Left colon (tissue), 2 donors: ENCODE measurements at regions not wholly inside any gene's neighbourhood (a gene's known extent, or its start where the extent isn't known, plus 50 kb on each side); places are given as distances from the start of the nearest gene placed in this dataset.
"Not testable (repeated sequence)": the region's sequence is repeated elsewhere in the genome, so short reads cannot be mapped to it uniquely, and the experiment has no call there.

Experiments used
- ATAC-seq: fragments of 200-7000 bp; cut with Tn5 transposase; one replicate; pipeline ENCODE4 v1.9.1; 2020; ENCODE audit warnings: mild to moderate bottlenecking, moderate library complexity
- DNase-seq, 2 donors: peaks; one replicate each; pipeline ENCODE4 v3.0.0-alpha.2; 2020
- intact Hi-C, 2 donors: fragments of 100-400 bp; cut with DNase I in 1 of 2; cut with micrococcal nuclease in 1 of 2; formaldehyde crosslinking; loops; one replicate each; pipeline versions ENCODE4 v1.11.2 to v1.14.0; 2022; cut with DNase I, micrococcal nuclease
- donor health status: DM: no; HTN: no; CAD: no.
- donor health status: DM: yes; HTN: yes; CAD: no.

DNA sequence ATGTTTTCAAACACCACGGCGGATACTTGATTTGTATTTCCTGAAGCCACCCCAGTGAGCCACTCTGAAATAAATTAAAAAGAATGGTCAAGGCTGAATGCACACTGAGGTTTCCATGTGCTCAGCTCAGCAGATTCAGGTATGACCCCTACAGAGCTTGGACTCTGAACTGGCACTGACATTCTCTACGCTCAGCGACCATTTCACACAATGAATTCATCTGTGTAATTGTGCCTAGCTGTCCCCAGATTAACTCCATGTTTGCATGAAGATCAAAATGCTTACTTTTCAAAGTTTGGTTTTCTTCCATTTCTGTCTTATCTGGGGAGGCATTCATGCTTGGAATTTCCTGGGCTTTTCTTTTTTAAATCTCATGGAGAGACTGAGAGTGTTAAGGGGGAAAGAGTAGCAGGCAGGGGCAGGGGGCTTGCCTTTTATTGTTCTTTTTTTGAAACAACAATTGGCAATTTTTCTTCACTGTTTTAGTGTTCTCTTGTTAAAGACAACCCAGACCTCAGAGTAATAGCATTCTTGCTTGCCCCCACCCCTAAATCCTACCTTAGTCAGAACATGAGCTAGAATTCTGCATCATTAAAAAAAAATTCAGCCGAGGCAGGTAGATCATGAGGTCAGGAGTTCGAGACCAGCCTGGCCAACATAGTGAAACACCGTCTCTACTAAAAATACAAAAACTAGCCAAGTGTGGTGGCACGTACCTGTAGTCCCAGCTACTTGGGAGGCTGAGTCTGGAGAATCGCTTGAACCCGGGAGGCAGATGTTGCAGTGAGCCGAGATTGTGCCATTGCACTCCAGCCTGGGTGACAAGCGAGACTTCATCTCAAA, 85.5 kb upstream of the HNF1B start:
- intact Hi-C loops, result no loop called here
- DNase-seq, result no peak

GRCh38 chr17:37829592-37830123, 84.8 kb upstream of the HNF1B start:
- ATAC-seq, result no peak
- DNase-seq, result no peak
- intact Hi-C loops, result no loop called here

More for the DNA sequence above, 85.5 kb upstream of the HNF1B start:
- no peak for ATAC-seq

GRCh38 chr17:37828651-37829124, 83.8 kb upstream of the HNF1B start:
- DNase-seq, result peak in 1 of 2 donors; percentile 31
- ATAC-seq, result no peak
- intact Hi-C loops, result no loop called here

DNA sequence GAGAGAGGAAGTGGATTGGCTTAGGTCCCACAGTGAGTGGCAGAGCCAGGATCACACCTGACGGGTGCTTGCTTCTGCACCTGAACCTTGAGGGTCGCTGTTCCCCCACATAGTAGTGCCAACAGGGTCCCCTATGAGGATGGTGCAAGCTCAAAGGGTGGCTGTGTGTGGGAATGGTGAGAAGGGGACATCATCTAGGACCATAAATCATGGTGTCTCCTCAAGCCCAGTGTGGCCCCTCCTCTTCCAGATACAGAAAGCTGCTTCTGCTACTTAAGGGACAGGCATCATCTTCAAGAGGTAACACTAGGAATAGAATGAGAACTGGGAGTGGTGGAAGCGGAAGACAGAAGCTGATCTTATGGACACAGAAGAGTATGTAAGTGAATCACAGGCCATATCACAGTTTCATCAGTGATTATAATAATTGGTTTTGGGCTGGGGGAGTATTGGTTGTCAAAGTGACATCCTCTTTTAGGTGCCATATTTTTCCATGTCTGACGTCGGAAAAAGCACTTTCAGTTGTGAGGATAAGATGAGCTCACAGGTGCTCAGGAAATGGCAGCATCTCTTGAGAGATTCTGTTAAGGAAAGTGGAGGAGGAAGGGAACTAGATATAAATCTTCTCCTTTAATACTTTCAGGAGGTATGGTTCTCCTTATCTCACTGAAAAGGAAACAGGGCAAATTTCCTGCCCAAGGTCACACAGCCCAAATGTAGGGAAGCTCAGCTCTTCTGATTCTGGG, 83.2 kb upstream of the HNF1B start:
- DNase-seq (no peak), ATAC-seq (no peak)
- intact Hi-C loops, result no loop called here

- ATAC-seq (no peak), DNase-seq (peak in 1 of 2 donors; percentile 21)
Measured at GRCh38 chr17:37826497-37827430, 81.9 kb upstream of the HNF1B start.

DNA sequence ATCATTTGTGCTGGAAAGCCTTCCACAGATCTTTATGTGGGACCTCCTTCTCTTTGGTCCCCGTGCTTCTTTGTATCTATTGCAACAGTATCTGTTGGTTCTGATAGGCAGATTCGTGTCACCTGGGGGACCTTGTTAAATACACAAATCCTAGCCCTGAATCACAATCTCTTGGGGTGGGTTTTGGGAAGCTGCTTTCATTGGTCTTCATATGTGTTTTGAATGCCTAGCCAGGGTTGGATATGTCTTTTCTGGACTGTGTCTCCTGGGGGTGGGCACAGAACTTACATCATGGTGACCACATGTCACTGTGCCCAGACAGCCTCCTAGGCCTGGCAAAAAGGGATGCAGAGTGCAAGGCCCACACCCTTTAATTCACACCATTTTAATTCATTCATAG, 81.0 kb upstream of the HNF1B start:
- intact Hi-C loops, result no loop called here
- ATAC-seq, result no peak

More at GRCh38 chr17:37826497-37827430, 81.9 kb upstream of the HNF1B start:
- intact Hi-C loops, result no loop called here

GRCh38 chr17:37824534-37825485, 80.0 kb upstream of the HNF1B start:
- DNase-seq (no peak), ATAC-seq (no peak)
- intact Hi-C loops, result no loop called here

More for the DNA sequence above, 81.0 kb upstream of the HNF1B start:
- DNase-seq, result no peak

DNA sequence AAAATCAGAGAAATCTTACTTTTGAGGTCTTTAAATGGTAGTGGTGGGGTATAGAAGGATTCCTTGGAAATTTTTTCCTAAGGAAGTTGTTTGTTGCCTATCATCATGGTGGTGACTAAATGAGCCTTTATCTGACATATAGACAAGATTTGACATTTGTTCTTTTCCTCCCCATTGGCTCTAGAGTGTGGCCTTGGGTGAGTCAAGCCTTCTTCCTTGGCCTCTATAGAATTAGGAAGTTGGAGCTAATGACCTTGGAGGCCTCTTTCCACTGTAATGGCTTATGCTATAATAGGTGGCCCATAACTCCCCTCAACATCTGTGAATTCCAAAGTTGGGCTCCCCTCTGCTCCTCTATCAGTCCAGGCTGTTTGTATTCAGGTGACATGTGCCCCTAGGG, 79.1 kb upstream of the HNF1B start:
- no peak for ATAC-seq
- intact Hi-C loops, result no loop called here
- no peak for DNase-seq

DNA sequence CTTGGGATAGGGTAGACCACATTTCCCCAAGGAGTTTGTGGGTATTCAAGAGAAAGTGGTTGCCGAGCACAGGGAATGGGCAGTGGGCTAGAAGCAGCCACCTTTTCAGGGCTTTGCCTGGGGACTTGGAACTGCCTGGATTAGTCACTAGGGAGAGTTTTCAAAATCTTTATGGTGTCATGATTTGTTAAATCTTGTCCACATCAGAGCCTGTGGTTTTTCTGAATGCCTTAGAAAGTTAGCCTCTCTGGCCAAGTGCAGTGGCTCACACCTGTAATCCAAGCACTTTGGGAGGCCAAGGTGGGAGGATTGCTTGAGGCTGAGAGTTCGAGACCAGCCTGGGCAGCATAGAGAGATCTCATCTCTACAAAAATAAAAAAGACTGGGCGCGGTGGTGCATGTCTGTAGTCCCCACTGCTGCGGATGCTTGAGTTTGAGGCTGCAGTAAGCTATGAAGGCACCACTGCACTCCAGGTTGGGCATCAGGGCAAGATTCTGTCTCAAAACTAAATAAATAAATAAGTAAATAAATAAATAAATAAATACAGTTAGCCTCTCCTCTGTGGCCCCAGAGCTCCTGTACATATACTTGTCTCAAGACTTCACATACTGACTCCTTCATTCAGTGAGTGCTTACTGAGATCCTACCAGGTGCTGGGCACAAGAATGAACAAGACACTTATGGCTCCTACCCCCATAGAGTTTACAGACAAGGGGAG, 76.3 kb upstream of the HNF1B start:
- DNase-seq, result no peak
- no peak for ATAC-seq
- intact Hi-C loops, result no loop called here

- intact Hi-C loops, result no loop called here
- no peak for ATAC-seq
- DNase-seq, result no peak
Measured at GRCh38 chr17:37820313-37820994, 75.6 kb upstream of the HNF1B start.

GRCh38 chr17:37818689-37819088, 73.8 kb upstream of the HNF1B start:
- DNase-seq, result peak; percentile 15 to 35
- intact Hi-C loops, result no loop called here

DNA sequence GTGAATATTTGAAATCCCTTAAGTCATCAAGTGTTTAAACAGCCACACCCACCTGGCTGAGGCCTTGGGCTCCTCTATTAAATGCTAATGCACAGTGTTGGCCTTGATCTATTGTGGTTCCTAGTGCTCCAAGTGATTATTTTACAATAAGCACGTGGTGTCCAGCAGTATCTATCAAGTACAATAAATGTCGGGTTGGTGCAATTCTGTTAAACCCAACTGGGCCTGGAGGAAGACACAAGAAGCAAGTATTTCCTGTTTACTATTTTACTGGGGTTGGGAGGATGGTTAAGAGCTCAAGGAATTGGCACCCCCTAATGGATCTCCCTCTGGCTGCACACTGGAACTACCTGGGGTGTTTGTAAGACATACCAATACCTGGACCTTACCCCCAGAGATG, 72.1 kb upstream of the HNF1B start:
- no peak for DNase-seq
- peak; percentile 43 for ATAC-seq
- intact Hi-C loops, result no loop called here

More at GRCh38 chr17:37818689-37819088, 73.8 kb upstream of the HNF1B start:
- ATAC-seq, result peak; percentile 76

DNA sequence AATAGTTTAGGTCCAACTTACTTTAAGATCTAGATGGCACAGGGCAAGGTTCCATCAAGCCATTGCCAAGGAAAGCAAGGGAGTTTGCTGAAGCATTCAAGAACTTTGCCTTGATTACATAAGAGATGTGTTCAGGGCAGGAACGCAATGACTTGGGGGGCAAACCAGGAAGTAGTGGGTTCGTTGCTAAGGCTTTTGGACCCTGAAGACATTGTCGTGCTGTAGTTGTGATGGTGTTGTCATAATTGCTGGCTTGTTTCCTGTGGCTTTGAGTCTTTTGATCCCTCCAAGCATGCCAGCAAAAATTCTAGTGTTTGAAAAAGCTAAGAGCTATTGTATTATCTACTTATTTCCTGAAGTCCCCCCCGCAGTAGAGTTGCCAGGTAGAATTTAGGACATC, 70.7 kb upstream of the HNF1B start:
- ATAC-seq (peak; percentile 11), DNase-seq (no peak)
- intact Hi-C loops, result no loop called here

- intact Hi-C loops, result no loop called here
- no peak for DNase-seq
Measured at GRCh38 chr17:37813751-37814150, 68.9 kb upstream of the HNF1B start.

GRCh38 chr17:37808846-37809245, 64.0 kb upstream of the HNF1B start:
- ATAC-seq, intact Hi-C loops, DNase-seq: not testable (repeated sequence)

More at GRCh38 chr17:37813751-37814150, 68.9 kb upstream of the HNF1B start:
- no peak for ATAC-seq

DNA sequence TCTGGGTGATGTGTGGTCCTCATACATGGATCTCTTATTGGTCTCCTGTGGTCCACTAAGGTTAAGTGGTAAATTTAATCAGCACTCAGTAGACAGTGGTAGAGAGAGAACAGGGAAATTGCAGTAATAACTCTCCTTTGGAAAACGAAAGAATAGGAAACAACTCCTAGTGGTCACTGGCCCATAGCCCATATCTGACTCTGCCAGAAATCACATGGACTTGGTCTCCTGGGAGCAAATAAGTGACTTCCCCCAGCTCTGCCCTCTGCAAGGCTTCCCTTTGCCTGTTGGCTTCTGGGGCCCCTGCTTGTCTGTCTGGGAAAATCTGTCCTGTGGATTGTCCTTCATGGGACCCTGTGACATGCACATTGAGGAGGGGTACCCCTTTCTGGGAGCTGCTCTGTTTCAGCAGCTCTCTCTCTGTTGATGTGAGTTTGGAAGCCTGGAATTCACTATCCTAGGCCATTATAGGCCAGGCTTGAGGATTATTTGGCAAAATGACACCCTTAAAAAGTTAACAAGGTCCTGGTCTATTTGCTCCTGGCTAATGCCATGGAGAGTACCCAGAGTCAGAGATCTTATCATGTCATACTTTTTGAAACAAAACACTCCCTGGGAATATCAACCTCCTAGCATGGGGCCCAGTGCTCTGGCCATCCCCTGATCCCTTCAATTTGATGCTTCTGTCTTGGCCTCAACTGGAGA, 58.0 kb upstream of the HNF1B start:
- intact Hi-C loops, result no loop called here
- ATAC-seq, result peak; percentile 31
- no peak for DNase-seq
